ENCODE measurements at regions not wholly inside any gene's neighbourhood (a gene's known extent, or its start where the extent isn't known, plus 50 kb on each side); places are given as distances from the start of the nearest gene placed in this dataset.
"Not testable (repeated sequence)": the region's sequence is repeated elsewhere in the genome, so short reads cannot be mapped to it uniquely, and the experiment has no call there.

GRCh38 chr6:167559675-167560479 is 235.0 kb downstream of the TTLL2 start:
- no peaks in the 10 kb centered on the region for H3K9me3 ChIP-seq (ENCODE audit: control insufficient read depth, low read depth, low read length)
- H3K9ac ChIP-seq (ENCODE audit: low read length), result no peak overlapping the region
- no peaks in the 10 kb centered on the region for H3K27me3 ChIP-seq (ENCODE audit: control insufficient read depth, insufficient read depth, low read length)
- no peak overlapping the region for H3K4me3 ChIP-seq (ENCODE audit: low read length)
- no peaks in the 10 kb centered on the region for H3K4me1 ChIP-seq (ENCODE audit: control insufficient read depth, low read depth, low read length)
- H3K27ac ChIP-seq (ENCODE audit: low read length), result no peak overlapping the region
- H3K36me3 ChIP-seq (ENCODE audit: control insufficient read depth, low read depth, low read length), result no peaks in the 10 kb centered on the region

GRCh38 chr6:167560673-167561569 is 236.0 kb downstream of the TTLL2 start:
- Histone ChIP-seq H3K27me3 (ENCODE audit: control insufficient read depth, insufficient read depth, low read length) (no peaks in the 10 kb centered on the region), H3K9me3 (ENCODE audit: control insufficient read depth, low read depth, low read length) (no peaks in the 10 kb centered on the region), H3K36me3 (ENCODE audit: control insufficient read depth, low read depth, low read length) (no peaks in the 10 kb centered on the region), H3K4me1 (ENCODE audit: control insufficient read depth, low read depth, low read length) (no peaks in the 10 kb centered on the region), H3K9ac (ENCODE audit: low read length) (no peak overlapping the region), H3K4me3 (ENCODE audit: low read length) (no peak overlapping the region), H3K27ac (ENCODE audit: low read length) (no peak overlapping the region)

GRCh38 chr6:167562862-167563261 is 238.0 kb downstream of the TTLL2 start:
- H3K4me3 ChIP-seq (ENCODE audit: low read length); H3K27me3 ChIP-seq (ENCODE audit: control insufficient read depth, insufficient read depth, low read length); H3K27ac ChIP-seq (ENCODE audit: low read length); H3K36me3 ChIP-seq (ENCODE audit: control insufficient read depth, low read depth, low read length); H3K4me1 ChIP-seq (ENCODE audit: control insufficient read depth, low read depth, low read length); H3K9ac ChIP-seq (ENCODE audit: low read length); H3K9me3 ChIP-seq (ENCODE audit: control insufficient read depth, low read depth, low read length): not testable (repeated sequence)

- H3K27me3 ChIP-seq (ENCODE audit: control insufficient read depth, insufficient read depth, low read length), result no peaks in the 10 kb centered on the region
- H3K4me1 ChIP-seq (ENCODE audit: control insufficient read depth, low read depth, low read length), result no peaks in the 10 kb centered on the region
- no peaks in the 10 kb centered on the region for H3K9me3 ChIP-seq (ENCODE audit: control insufficient read depth, low read depth, low read length)
- no peak overlapping the region for H3K4me3 ChIP-seq (ENCODE audit: low read length)
- no peak overlapping the region for H3K27ac ChIP-seq (ENCODE audit: low read length)
- no peak overlapping the region for H3K9ac ChIP-seq (ENCODE audit: low read length)
- no peaks in the 10 kb centered on the region for H3K36me3 ChIP-seq (ENCODE audit: control insufficient read depth, low read depth, low read length)
Observed at GRCh38 chr6:167564416-167565250, 239.7 kb downstream of the TTLL2 start.

- Histone ChIP-seq H3K4me3 (ENCODE audit: low read length) (no peak overlapping the region), H3K36me3 (ENCODE audit: control insufficient read depth, low read depth, low read length) (no peaks in the 10 kb centered on the region), H3K4me1 (ENCODE audit: control insufficient read depth, low read depth, low read length) (no peaks in the 10 kb centered on the region), H3K9me3 (ENCODE audit: control insufficient read depth, low read depth, low read length) (no peaks in the 10 kb centered on the region), H3K9ac (ENCODE audit: low read length) (no peak overlapping the region), H3K27ac (ENCODE audit: low read length) (no peak overlapping the region), H3K27me3 (ENCODE audit: control insufficient read depth, insufficient read depth, low read length) (no peaks in the 10 kb centered on the region)
Observed at GRCh38 chr6:167565388-167565787, 240.5 kb downstream of the TTLL2 start.

- no peaks in the 10 kb centered on the region for H3K9me3 ChIP-seq (ENCODE audit: control insufficient read depth, low read depth, low read length)
- no peak overlapping the region for H3K27ac ChIP-seq (ENCODE audit: low read length)
- no peak overlapping the region for H3K9ac ChIP-seq (ENCODE audit: low read length)
- no peaks in the 10 kb centered on the region for H3K27me3 ChIP-seq (ENCODE audit: control insufficient read depth, insufficient read depth, low read length)
- no peaks in the 10 kb centered on the region for H3K36me3 ChIP-seq (ENCODE audit: control insufficient read depth, low read depth, low read length)
- no peak overlapping the region for H3K4me3 ChIP-seq (ENCODE audit: low read length)
- H3K4me1 ChIP-seq (ENCODE audit: control insufficient read depth, low read depth, low read length), result no peaks in the 10 kb centered on the region
Observed at GRCh38 chr6:167565884-167566599, 241.2 kb downstream of the TTLL2 start.

- Histone ChIP-seq H3K4me3 (ENCODE audit: low read length) (no peak overlapping the region), H3K27ac (ENCODE audit: low read length) (no peak overlapping the region), H3K36me3 (ENCODE audit: control insufficient read depth, low read depth, low read length) (no peaks in the 10 kb centered on the region), H3K9ac (ENCODE audit: low read length) (no peak overlapping the region), H3K27me3 (ENCODE audit: control insufficient read depth, insufficient read depth, low read length) (no peaks in the 10 kb centered on the region), H3K9me3 (ENCODE audit: control insufficient read depth, low read depth, low read length) (no peaks in the 10 kb centered on the region), H3K4me1 (ENCODE audit: control insufficient read depth, low read depth, low read length) (no peaks in the 10 kb centered on the region)
Observed at GRCh38 chr6:167566711-167567141, 241.8 kb downstream of the TTLL2 start.

GRCh38 chr6:167567142-167568033 is 242.5 kb downstream of the TTLL2 start:
- H3K27me3 ChIP-seq (ENCODE audit: control insufficient read depth, insufficient read depth, low read length), result no peaks in the 10 kb centered on the region
- no peak overlapping the region for H3K4me3 ChIP-seq (ENCODE audit: low read length)
- no peak overlapping the region for H3K27ac ChIP-seq (ENCODE audit: low read length)
- no peak overlapping the region for H3K9ac ChIP-seq (ENCODE audit: low read length)
- H3K36me3 ChIP-seq (ENCODE audit: control insufficient read depth, low read depth, low read length), result no peaks in the 10 kb centered on the region
- H3K9me3 ChIP-seq (ENCODE audit: control insufficient read depth, low read depth, low read length), result no peaks in the 10 kb centered on the region
- no peaks in the 10 kb centered on the region for H3K4me1 ChIP-seq (ENCODE audit: control insufficient read depth, low read depth, low read length)

- Histone ChIP-seq H3K27ac (ENCODE audit: low read length) (no peak overlapping the region), H3K9me3 (ENCODE audit: control insufficient read depth, low read depth, low read length) (no peaks in the 10 kb centered on the region), H3K36me3 (ENCODE audit: control insufficient read depth, low read depth, low read length) (no peaks in the 10 kb centered on the region), H3K4me3 (ENCODE audit: low read length) (no peak overlapping the region), H3K27me3 (ENCODE audit: control insufficient read depth, insufficient read depth, low read length) (no peaks in the 10 kb centered on the region), H3K4me1 (ENCODE audit: control insufficient read depth, low read depth, low read length) (no peaks in the 10 kb centered on the region), H3K9ac (ENCODE audit: low read length) (no peak overlapping the region)
Observed at GRCh38 chr6:167568407-167569024, 243.6 kb downstream of the TTLL2 start.
